Smooth muscle cell of the brain vasculature (primary cell): ENCODE measurements at regions not wholly inside any gene's neighbourhood (a gene's known extent, or its start where the extent isn't known, plus 50 kb on each side); places are given as distances from the start of the nearest gene placed in this dataset.

ENCODE experiments used
- DNase-seq: peaks from one replicate; pipeline ENCODE4 v3.0.0-alpha.2; 2012; ENCODE audit warnings: low read depth, low spot score

GRCh38 chr10:131750171-131750895 is 150.5 kb upstream of the PPP2R2D start:
- DNase-seq, result no peak

DNA sequence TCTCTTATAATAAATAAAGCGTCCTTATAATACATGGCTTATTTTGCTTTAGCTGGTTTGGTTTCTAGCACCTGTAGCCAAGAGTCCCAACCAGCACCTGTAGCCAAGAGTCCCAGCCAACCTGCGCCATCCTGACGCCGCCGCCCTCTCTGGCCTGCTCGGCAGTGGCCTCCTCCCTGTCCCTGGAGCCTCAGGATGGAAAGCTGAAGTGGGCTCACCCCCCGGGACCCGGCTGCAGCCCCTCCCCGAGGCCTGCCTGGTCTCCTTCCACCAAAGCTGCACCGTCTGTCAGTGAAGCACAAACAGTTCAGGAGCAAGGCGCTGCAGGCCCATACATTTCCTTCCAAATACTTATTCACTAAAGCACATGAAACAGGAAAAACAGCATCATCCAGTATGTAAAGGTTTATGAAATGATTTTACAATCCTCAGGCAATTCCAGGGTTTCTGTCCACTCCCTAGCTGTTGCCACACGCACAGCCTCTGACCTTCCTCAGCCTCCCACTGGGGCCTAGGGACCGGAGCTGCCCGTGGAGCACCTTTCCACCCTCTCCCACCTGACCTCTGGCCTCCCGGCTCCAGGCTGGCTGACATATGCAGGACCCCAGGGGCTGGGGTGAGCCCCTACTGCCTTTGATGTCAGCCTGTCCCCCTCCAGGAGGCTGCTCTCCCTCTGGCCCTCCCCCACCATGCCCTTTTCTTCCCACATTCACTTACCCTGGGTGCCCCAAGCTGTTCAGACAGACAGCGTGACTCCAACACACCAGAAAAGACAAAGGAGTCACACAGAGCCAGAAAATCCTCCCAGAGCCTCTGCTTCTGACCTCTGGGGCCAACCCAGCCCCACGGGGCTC is 149.6 kb upstream of the PPP2R2D start:
- DNase-seq, result no peak

- DNase-seq, result no peak
These were observed 148.7 kb upstream of the PPP2R2D start for GRCh38 chr10:131751827-131752775.

GRCh38 chr10:131753336-131753735 is 147.5 kb upstream of the PPP2R2D start:
- DNase-seq, result no peak

DNA sequence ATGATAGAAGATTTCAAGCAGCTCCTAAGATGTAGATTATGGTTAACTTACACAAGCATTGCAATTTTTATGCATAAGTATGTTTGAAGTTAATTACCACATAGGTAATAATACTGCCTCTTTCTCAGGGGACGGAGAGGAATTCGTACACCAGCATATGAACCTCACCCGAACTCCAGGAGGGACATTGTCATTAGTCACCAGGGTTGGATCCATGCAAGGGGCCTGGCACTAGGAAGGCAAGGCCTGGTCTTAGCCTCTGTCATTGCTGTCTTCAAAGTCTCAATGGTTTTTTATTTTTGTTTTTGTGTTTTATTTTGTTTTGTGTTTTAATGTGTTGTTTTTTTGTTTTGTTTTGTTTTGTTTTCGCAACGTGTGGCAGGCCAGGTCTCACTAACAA is 145.6 kb upstream of the PPP2R2D start:
- DNase-seq, result no peak

DNA sequence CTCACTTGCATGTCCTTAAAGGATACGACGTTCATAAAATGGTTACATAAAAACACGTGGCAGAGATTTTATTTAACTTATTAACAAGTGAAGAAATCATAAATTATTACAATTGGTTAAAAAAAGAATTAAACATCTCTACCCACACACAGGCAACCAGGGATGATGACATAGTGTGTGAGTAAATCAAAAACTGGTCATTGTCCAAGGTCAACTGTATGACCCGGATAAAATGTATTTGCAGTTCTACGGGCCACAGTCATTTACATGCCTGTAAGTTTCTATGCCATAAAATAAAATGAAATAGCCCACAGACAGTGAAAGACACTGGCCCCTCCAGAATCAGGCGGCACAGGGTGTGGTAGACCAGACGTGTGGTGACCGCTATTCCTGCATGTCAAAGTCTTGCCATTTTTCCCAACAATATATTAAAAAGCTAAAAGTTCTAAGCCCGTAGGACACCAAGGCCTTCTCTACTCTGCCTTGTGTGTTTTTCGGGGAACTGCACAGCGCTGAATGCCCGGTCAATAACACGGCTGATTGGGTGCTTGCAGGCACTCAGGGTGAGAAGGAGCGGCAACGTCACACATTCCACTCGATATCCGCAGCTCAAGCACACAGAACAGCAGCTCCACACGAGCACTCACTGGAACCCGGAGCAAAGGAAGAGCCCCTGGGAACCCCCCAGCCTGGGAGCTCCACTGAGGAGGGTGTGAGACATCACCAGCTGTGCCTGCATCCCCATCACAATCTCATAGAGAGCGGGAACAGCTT is 143.3 kb upstream of the PPP2R2D start:
- DNase-seq, result no peak

DNA sequence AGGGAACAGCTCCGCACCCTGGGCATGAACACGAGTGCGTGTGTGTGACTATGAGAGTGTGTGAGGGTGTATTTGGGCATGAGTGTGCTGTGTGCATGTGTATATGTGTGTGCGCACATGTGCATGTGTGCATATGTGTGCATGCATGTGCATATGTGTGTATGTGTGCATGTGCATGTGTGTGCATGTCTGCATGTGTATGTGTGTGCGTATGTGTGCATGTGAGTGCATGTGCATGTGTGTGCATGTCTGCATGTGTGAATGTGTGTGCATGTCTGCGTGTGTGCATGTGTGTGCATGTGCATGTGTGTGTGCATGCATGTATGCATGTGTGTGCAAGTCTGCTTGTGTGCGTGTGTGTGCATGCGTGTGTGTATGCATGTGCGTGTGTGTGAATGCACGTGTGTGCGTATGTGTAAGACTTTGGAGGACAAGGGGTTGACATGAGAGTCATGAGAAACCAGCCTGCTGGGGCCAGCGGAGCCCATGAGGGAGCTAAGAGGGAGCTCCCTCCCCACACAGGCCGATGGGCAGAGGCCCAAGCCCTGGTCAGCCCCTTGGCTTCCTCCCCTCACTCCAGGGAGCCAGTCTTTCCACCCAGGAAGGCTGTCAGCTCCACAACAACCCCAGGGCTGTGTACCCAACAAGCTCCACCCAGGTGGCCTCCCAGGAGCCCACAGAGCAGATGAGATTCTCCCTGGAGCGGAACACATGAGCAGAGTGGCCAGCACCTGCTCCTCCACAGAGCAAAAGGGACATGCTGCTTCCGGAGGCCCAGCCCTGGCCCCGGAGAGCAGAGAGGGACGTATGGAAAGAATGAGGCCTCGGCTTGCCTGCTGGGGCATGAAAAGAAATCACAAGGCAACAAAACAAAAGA is 142.5 kb upstream of the PPP2R2D start:
- DNase-seq, result no peak

- DNase-seq, result no peak
These were observed 141.9 kb upstream of the PPP2R2D start for GRCh38 chr10:131758939-131759301.

DNA sequence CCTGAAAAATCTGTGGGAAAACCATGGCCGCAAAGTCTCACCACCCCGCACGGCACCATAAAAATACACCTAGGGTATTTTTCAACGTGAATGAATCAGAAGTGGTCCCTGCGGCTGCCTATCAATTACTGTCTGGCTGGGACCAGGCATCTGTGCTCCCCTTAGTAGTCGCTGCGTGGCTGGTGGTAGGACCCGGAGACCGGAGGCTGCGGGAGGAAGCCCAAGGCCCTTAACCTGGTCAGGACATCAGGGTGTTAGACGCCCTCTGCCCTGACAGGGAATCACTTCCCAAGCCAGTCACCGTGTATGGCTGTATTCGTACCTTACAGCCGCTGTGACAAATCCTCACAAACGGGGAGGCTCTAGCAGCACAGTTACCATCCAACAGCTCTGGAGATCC is 141.5 kb upstream of the PPP2R2D start:
- no peak for DNase-seq

GRCh38 chr10:131760416-131761166 is 140.2 kb upstream of the PPP2R2D start:
- DNase-seq, result no peak

- no peak for DNase-seq
These were observed 137.8 kb upstream of the PPP2R2D start for GRCh38 chr10:131762789-131763696.

GRCh38 chr10:131764929-131765328 is 135.9 kb upstream of the PPP2R2D start:
- DNase-seq, result no peak

- no peak for DNase-seq
These were observed 134.7 kb upstream of the PPP2R2D start for GRCh38 chr10:131766096-131766495.

GRCh38 chr10:131767716-131768115 is 133.1 kb upstream of the PPP2R2D start:
- DNase-seq, result no peak

- no peak for DNase-seq
These were observed 131.0 kb upstream of the PPP2R2D start for GRCh38 chr10:131769571-131770410.

DNA sequence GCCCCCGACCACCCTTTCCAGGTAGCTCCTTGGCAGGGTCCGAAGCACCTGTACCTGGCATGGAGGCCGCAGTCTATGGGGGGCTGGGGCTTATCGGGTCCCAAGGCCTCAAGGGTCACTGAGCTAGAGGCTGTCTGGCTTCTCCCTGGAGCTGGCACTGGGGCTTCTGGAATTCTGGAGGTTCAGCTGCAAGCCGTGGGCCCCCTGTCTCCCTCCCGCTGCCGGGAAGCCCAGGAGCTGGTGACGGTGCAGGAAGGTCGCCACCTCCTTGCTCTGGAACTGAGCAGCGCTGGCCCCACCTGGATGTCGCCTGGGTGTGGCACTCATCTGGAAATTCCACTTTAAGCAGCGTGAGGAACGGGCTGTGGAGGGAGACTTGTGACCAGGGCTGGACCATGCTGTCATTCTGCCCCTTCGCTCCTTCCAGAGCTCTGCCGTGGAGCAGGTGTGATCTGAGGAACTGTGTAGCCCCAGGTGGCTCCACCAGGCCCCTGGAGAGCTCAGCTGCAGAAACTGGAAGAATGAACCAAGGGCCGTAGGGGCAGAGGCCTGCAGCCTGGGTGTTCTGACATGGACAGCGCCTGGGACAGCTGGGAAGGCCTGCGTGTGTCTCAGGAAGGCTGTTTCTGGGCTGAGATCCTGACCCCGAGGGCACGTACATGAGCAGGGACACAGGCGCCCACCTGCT is 129.7 kb upstream of the PPP2R2D start:
- no peak for DNase-seq
